ENCODE measurements at regions not wholly inside any gene's neighbourhood (a gene's known extent, or its start where the extent isn't known, plus 50 kb on each side); places are given as distances from the start of the nearest gene placed in this dataset.
"Not testable (repeated sequence)": the region's sequence is repeated elsewhere in the genome, so short reads cannot be mapped to it uniquely, and the experiment has no call there.

DNA sequence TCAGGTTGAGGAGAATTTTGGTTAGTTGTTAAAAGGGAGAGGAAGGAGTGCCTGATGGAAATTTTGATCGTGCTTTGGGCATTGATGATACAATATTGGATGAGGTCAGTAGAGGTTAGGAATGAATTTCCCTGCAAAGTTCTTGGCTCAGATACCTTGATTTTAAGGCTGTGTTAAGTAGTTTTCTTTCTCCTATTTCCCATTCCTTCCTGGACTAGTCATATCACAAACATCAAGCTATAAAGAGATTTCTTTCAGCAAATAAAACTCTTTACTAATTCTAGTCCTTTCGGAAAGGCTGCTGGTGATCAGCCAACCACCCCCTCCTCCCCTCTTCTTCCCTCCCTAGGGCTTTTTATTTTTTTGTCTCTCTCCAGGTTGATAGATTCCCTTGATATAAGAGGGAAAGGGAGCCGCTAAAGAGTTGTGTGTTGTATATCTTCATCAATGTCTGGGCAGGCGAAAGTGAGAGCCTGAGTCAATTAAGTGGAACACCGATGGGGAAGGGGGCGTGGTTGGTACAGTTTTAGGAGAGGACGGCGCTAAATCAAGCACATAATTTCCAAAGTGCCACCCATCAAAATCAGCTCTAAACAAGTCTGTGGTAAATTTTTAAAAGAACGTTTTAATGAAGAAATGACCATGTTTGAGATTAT, 100.1 kb upstream of the PLXNA2 start:
- 33% methylated on average over 1 of the region's 9 CpGs for WGBS (ENCODE audit: insufficient coverage)
- DNase-seq, result no peak
- no peak overlapping the region for H3K27ac ChIP-seq (ENCODE audit: low read length)

GRCh38 chr1:208347191-208347590, 103.0 kb upstream of the PLXNA2 start:
- Histone ChIP-seq H3K36me3 (ENCODE audit: control insufficient read depth, insufficient read depth, low read length) (no peaks in the 10 kb centered on the region), H3K4me1 (ENCODE audit: control insufficient read depth, insufficient read depth, low read length) (no peaks in the 10 kb centered on the region), H3K27ac (ENCODE audit: low read length) (no peak overlapping the region), H3K4me3 (ENCODE audit: low read length) (no peak overlapping the region), H3K9me3 (replicated peaks; ENCODE audit: control insufficient read depth, low read depth, low read length) (no peaks in the 10 kb centered on the region), H3K27me3 (ENCODE audit: control insufficient read depth, insufficient read depth, low read length) (no peaks in the 10 kb centered on the region)
- peak; percentile 2 for DNase-seq
- WGBS (ENCODE audit: insufficient coverage), result 54% methylated on average over 2 of the region's 5 CpGs

More for the DNA sequence above, 100.1 kb upstream of the PLXNA2 start:
- Histone ChIP-seq H3K4me3 (ENCODE audit: low read length) (no peak overlapping the region), H3K9me3 (replicated peaks; ENCODE audit: control insufficient read depth, low read depth, low read length) (no peaks in the 10 kb centered on the region), H3K27me3 (ENCODE audit: control insufficient read depth, insufficient read depth, low read length) (no peaks in the 10 kb centered on the region), H3K36me3 (ENCODE audit: control insufficient read depth, insufficient read depth, low read length) (no peaks in the 10 kb centered on the region), H3K4me1 (ENCODE audit: control insufficient read depth, insufficient read depth, low read length) (no peaks in the 10 kb centered on the region)

- H3K27ac ChIP-seq (ENCODE audit: low read length), result no peak overlapping the region
- no peaks in the 10 kb centered on the region for H3K27me3 ChIP-seq (ENCODE audit: control insufficient read depth, insufficient read depth, low read length)
- H3K4me3 ChIP-seq (ENCODE audit: low read length), result no peak overlapping the region
- H3K36me3 ChIP-seq (ENCODE audit: control insufficient read depth, insufficient read depth, low read length), result no peaks in the 10 kb centered on the region
- H3K4me1 ChIP-seq (ENCODE audit: control insufficient read depth, insufficient read depth, low read length), result no peaks in the 10 kb centered on the region
- no peaks in the 10 kb centered on the region for H3K9me3 ChIP-seq (replicated peaks; ENCODE audit: control insufficient read depth, low read depth, low read length)
- WGBS (ENCODE audit: insufficient coverage), result 54% methylated on average over 12 of the region's 13 CpGs
- no peak for DNase-seq
Measured at GRCh38 chr1:208349694-208350330, 105.6 kb upstream of the PLXNA2 start.

DNA sequence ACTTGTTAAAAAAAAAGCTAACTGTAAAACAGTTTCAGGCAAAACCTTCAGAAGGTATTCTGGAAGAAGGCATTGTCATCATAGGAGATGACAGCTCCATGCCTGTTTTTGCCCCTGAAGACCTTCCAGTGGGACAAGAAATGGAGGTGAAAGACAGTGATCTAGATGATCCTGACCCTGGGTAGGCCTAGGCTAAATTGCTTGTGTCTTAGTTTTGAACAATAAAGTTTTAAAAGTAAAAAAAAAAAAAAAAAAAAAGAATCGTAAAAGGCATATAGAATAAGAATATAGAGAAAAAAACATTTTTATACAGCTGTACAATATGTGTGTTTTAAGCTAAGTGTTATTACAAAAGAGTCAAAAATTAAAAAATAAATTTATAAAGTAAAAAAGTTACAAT, 106.6 kb upstream of the PLXNA2 start:
- no peaks in the 10 kb centered on the region for H3K9me3 ChIP-seq (replicated peaks; ENCODE audit: control insufficient read depth, low read depth, low read length)
- H3K27ac ChIP-seq (ENCODE audit: low read length), result no peak overlapping the region
- no peaks in the 10 kb centered on the region for H3K4me1 ChIP-seq (ENCODE audit: control insufficient read depth, insufficient read depth, low read length)
- WGBS (ENCODE audit: insufficient coverage), result no CpG with 5 or more reads among the region's 1 CpG
- H3K4me3 ChIP-seq (ENCODE audit: low read length), result no peak overlapping the region
- no peak for DNase-seq
- no peaks in the 10 kb centered on the region for H3K27me3 ChIP-seq (ENCODE audit: control insufficient read depth, insufficient read depth, low read length)
- no peaks in the 10 kb centered on the region for H3K36me3 ChIP-seq (ENCODE audit: control insufficient read depth, insufficient read depth, low read length)

- Histone ChIP-seq H3K27ac (ENCODE audit: low read length) (no peak overlapping the region), H3K36me3 (ENCODE audit: control insufficient read depth, insufficient read depth, low read length) (no peaks in the 10 kb centered on the region), H3K4me3 (ENCODE audit: low read length) (no peak overlapping the region), H3K27me3 (ENCODE audit: control insufficient read depth, insufficient read depth, low read length) (no peaks in the 10 kb centered on the region), H3K9me3 (replicated peaks; ENCODE audit: control insufficient read depth, low read depth, low read length) (no peaks in the 10 kb centered on the region), H3K4me1 (ENCODE audit: control insufficient read depth, insufficient read depth, low read length) (no peaks in the 10 kb centered on the region)
- no peak for DNase-seq
- WGBS (ENCODE audit: insufficient coverage), result no CpG with 5 or more reads among the region's 8 CpGs
Measured at GRCh38 chr1:208351838-208352237, 107.7 kb upstream of the PLXNA2 start.

- H3K4me1 ChIP-seq (ENCODE audit: control insufficient read depth, insufficient read depth, low read length); H3K27ac ChIP-seq (ENCODE audit: low read length); DNase-seq; H3K9me3 ChIP-seq (replicated peaks; ENCODE audit: control insufficient read depth, low read depth, low read length); H3K36me3 ChIP-seq (ENCODE audit: control insufficient read depth, insufficient read depth, low read length); H3K4me3 ChIP-seq (ENCODE audit: low read length); H3K27me3 ChIP-seq (ENCODE audit: control insufficient read depth, insufficient read depth, low read length): not testable (repeated sequence)
- no CpG with 5 or more reads among the region's 5 CpGs for WGBS (ENCODE audit: insufficient coverage)
Measured at GRCh38 chr1:208353797-208354196, 109.6 kb upstream of the PLXNA2 start.

GRCh38 chr1:208357644-208358507, 113.7 kb upstream of the PLXNA2 start:
- Histone ChIP-seq H3K4me3 (ENCODE audit: low read length) (no peak overlapping the region), H3K9me3 (replicated peaks; ENCODE audit: control insufficient read depth, low read depth, low read length) (no peaks in the 10 kb centered on the region), H3K4me1 (ENCODE audit: control insufficient read depth, insufficient read depth, low read length) (no peaks in the 10 kb centered on the region), H3K27ac (ENCODE audit: low read length) (no peak overlapping the region), H3K36me3 (ENCODE audit: control insufficient read depth, insufficient read depth, low read length) (no peaks in the 10 kb centered on the region), H3K27me3 (ENCODE audit: control insufficient read depth, insufficient read depth, low read length) (no peaks in the 10 kb centered on the region)
- no peak for DNase-seq
- WGBS (ENCODE audit: insufficient coverage), result 0% methylated on average over 4 of the region's 8 CpGs

GRCh38 chr1:208358651-208359050, 114.5 kb upstream of the PLXNA2 start:
- no CpG with 5 or more reads among the region's 4 CpGs for WGBS (ENCODE audit: insufficient coverage)
- H3K4me3 ChIP-seq (ENCODE audit: low read length), result no peak overlapping the region
- no peaks in the 10 kb centered on the region for H3K4me1 ChIP-seq (ENCODE audit: control insufficient read depth, insufficient read depth, low read length)
- no peaks in the 10 kb centered on the region for H3K27me3 ChIP-seq (ENCODE audit: control insufficient read depth, insufficient read depth, low read length)
- no peaks in the 10 kb centered on the region for H3K9me3 ChIP-seq (replicated peaks; ENCODE audit: control insufficient read depth, low read depth, low read length)
- no peak overlapping the region for H3K27ac ChIP-seq (ENCODE audit: low read length)
- no peaks in the 10 kb centered on the region for H3K36me3 ChIP-seq (ENCODE audit: control insufficient read depth, insufficient read depth, low read length)
- DNase-seq, result no peak

GRCh38 chr1:208362011-208362410, 117.8 kb upstream of the PLXNA2 start:
- 20% methylated on average over 1 of the region's 2 CpGs for WGBS (ENCODE audit: insufficient coverage)
- Histone ChIP-seq H3K4me3 (ENCODE audit: low read length) (no peak overlapping the region), H3K4me1 (ENCODE audit: control insufficient read depth, insufficient read depth, low read length) (no peaks in the 10 kb centered on the region), H3K27ac (ENCODE audit: low read length) (no peak overlapping the region), H3K36me3 (ENCODE audit: control insufficient read depth, insufficient read depth, low read length) (no peaks in the 10 kb centered on the region), H3K9me3 (replicated peaks; ENCODE audit: control insufficient read depth, low read depth, low read length) (no peaks in the 10 kb centered on the region), H3K27me3 (ENCODE audit: control insufficient read depth, insufficient read depth, low read length) (no peaks in the 10 kb centered on the region)
- no peak for DNase-seq

DNA sequence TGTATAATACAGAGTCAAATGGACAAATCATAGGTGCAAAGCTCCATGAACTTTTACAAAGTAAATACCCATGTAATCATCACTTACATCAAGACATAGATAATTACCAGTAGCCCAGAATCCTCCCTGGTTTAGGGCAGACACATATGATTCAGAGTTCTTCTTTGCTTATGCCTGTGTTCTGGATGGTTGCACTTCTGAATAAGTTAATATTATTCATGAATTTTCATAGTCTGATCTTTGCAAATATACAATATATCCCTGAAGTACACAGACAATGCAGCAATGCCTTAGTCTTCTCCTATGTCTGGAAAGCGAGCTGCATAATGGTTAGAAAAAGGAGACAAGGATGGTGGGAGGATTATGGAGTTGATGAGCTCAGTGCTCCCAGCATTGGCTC, 122.4 kb upstream of the PLXNA2 start:
- Histone ChIP-seq H3K4me1 (ENCODE audit: control insufficient read depth, insufficient read depth, low read length) (no peaks in the 10 kb centered on the region), H3K27me3 (ENCODE audit: control insufficient read depth, insufficient read depth, low read length) (no peaks in the 10 kb centered on the region), H3K36me3 (ENCODE audit: control insufficient read depth, insufficient read depth, low read length) (no peaks in the 10 kb centered on the region), H3K27ac (ENCODE audit: low read length) (no peak overlapping the region), H3K4me3 (ENCODE audit: low read length) (no peak overlapping the region), H3K9me3 (replicated peaks; ENCODE audit: control insufficient read depth, low read depth, low read length) (no peaks in the 10 kb centered on the region)
- DNase-seq, result no peak
- WGBS (ENCODE audit: insufficient coverage), result no CpG with 5 or more reads among the region's 1 CpG
